ENCODE measurements at regions not wholly inside any gene's neighbourhood (a gene's known extent, or its start where the extent isn't known, plus 50 kb on each side); places are given as distances from the start of the nearest gene placed in this dataset.

GRCh38 chr3:31449318-31449717, 83.4 kb upstream of the STT3B start:
- no peak for DNase-seq (ENCODE audit: low read depth, low spot score)

DNA sequence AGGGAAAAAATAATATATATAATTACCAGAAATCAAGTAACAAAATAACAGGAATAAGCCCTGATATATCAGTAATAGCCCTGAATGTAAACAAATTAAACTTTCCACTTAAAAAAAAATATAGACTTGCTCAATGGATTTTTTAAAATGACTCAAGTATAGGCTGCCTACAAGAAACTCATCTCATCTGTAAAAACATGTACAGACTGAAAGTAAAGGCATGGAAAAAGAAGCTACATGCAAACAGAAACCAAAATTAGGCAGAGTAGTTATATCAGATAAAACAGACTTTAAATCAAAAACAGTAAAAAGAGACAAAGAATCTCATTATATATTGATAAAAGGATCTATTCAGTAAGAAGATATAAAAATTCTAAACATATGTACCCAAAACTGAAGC, 82.4 kb upstream of the STT3B start:
- DNase-seq (ENCODE audit: low read depth, low spot score) = no peak

DNA sequence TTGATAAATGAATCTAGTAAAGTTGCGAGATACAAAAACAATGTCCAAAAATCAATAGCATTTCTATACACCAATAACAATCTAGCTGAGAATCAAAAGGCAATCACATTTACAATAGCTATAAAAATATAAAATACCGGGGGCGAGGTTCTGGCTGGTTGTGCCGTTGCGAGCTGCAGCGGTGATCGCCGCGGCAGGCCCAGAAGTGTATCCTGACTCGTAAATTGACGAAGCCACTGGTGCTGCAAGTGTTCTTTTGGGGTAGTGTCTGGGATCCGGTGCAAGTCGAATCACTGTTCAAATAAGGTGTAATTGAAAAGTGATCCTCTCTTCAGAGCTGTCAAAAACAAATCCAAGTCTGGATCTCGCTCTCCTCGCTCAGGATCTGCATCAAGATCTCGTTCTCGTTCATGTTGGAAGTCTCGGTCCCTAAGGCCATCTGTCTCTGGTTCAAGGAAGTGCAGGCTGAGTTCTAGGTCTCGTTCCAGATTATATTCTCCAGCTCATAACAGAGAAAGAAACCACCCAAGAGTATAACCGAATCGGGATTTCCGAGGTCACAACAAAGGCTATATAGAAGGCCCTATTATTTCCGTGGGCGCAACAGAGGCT, 80.1 kb upstream of the STT3B start:
- DNase-seq (ENCODE audit: low read depth, low spot score) = no peak

GRCh38 chr3:31453430-31453829, 79.3 kb upstream of the STT3B start:
- DNase-seq (ENCODE audit: low read depth, low spot score) = no peak

- DNase-seq (ENCODE audit: low read depth, low spot score) = no peak
Measured at GRCh38 chr3:31455524-31455923, 77.2 kb upstream of the STT3B start.

DNA sequence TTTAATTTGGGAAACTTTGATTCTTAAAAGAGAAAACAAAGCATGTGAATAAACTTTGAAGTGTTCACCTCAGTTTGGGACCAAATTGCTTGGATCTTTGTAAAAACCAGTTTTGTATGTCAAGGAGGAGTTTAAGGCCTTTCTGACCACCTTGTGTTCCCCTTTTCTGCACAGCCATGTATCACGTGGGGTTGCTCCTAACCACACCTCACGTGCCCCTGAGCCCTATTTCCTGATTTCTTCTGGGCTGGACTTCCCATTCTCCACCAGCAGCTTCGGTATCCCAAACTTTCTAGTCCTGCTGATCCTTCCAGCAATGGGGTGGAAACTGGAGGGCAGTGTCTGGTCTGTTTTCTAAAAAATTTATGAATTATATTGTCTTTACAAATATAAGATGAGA, 76.4 kb upstream of the STT3B start:
- no peak for DNase-seq (ENCODE audit: low read depth, low spot score)

- no peak for DNase-seq (ENCODE audit: low read depth, low spot score)
Measured at GRCh38 chr3:31461426-31461825, 71.3 kb upstream of the STT3B start.

DNA sequence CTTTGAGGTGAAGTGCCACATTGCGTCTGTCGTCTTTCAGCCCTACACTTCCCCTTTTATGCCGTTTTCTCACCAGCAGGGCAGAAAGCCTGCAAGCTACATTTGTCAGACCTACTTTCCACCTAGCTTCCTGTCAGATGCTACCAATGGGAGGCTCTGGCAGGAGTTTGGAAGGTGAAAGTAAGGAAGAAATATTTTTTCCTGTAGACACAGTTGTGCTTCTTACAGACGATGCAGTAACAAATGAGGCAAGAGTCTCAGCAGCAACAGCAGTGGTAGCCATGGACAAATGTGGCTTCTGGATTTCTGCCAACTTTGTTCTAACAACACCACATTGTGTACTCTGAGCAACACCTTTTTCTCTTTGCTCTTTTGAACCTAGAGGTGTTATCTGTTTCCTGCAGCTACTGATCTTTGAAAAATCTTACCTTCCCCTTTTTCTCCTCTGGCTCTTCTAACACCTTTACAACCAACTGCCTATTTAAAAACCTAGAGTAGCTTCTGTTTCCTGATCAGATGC, 70.6 kb upstream of the STT3B start:
- no peak for DNase-seq (ENCODE audit: low read depth, low spot score)

DNA sequence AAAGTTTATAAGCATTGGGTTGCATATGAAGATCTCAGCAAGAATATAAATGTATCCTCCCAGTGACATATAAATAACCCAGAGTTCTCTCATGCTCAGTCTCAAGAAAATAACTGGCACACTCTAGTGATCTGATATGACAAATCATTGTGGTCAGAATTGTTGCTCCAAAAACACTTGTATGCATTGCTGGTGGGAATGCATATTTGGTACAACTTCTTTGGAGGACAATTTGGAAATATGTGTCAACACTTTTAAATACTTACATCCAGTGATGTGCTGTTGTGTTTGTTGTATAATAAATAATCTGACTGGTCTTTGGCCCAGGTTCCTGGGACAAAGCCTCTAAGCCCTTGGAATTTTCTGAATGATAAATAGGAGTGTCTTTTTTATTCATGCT, 66.7 kb upstream of the STT3B start:
- DNase-seq (ENCODE audit: low read depth, low spot score) = no peak

DNA sequence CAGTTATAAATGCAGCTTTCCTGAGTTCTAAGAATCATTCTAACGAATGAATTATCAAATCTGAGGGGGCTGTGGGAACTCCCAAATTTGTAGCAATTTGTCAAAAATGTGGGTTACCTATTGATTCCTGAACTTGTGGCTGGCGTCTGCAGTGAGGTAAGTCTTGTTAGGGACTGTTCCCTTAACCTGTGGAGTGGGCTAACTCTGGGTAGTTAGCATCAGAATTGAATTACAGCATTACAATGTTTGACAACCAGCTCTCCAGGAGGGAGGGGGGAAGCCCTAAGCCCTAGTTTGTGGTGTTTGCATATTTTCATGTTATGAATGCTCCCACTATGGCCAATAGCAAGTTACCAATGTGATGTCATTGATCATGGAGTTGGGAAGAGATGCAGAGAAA, 65.9 kb upstream of the STT3B start:
- no peak for DNase-seq (ENCODE audit: low read depth, low spot score)

GRCh38 chr3:31468433-31468832, 64.3 kb upstream of the STT3B start:
- no peak for DNase-seq (ENCODE audit: low read depth, low spot score)

GRCh38 chr3:31469385-31469784, 63.3 kb upstream of the STT3B start:
- no peak for DNase-seq (ENCODE audit: low read depth, low spot score)

GRCh38 chr3:31472479-31473390, 60.0 kb upstream of the STT3B start:
- no peak for DNase-seq (ENCODE audit: low read depth, low spot score)

DNA sequence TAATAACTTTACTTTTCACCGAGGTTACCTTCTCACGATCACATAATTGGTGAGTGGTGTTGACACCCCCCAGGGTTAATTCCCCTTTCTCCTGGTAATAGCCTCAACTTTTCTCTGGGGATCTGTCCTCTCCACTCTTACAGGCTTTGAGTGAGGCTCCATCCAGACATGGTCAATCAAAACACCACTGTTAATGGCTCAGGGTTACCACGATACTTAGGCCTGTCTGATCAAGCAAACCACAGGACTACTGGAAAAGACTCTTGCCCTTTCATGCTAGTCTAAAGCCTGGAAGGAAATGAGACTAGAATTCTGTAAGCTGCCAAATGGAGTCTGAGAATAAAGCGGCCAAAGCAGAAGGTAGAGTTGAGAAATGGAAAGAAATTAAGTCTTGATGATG, 56.5 kb upstream of the STT3B start:
- no peak for DNase-seq (ENCODE audit: low read depth, low spot score)

GRCh38 chr3:31479431-31479830, 53.3 kb upstream of the STT3B start:
- DNase-seq (ENCODE audit: low read depth, low spot score) = no peak

DNA sequence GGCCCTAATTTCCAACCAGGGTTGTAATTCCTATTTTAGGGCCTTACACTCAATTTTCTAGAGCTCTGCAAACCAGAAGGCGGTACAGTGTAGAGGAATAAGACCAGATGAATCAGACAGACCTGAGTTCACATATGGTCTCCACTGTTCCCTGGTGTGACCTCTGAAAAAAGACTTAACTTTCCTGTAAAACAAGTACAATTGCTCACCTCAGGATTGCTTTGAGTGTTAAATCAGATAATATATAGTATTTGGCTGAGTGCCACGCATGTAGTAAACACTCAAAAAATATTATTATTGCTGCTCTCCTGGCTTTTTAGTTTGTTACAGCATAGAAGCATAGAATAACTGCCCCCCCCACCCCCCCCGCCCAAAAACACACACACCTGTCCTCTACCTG, 51.0 kb upstream of the STT3B start:
- DNase-seq (ENCODE audit: low read depth, low spot score) = no peak

- no peak for DNase-seq (ENCODE audit: low read depth, low spot score)
Measured at GRCh38 chr3:31482493-31483200, 50.1 kb upstream of the STT3B start.

Data from activated naive CD8-positive, alpha-beta T cell treated with anti-CD3 and anti-CD28 coated beads, Interleukin-2, amount 50 U/mL, for 16 hours (primary cell).